ENCODE measurements at regions not wholly inside any gene's neighbourhood (a gene's known extent, or its start where the extent isn't known, plus 50 kb on each side); places are given as distances from the start of the nearest gene placed in this dataset.

DNA sequence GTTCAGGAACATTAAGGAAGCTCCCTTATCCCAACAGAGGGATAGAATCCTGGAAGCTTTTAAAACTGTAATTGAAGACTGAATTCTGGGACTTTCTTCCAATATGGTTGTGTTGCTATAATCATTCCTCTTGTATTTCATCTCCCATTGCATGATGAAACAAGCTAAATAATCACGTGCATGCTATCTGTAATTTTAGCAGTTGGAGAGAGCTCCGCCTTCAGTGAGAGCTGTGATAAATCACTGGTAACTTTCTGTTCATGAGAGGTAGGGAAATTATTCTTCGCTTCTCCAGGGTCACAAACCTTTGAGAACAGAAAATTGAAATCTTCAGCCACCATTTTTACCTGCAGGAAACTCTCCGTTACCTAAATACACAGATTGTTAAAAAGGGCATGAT is 530.2 kb downstream of the HTR7 start:
- no peak for TF ChIP-seq CTCF (IDR thresholded peaks at IDR 0.05; ENCODE audit: low read length)
- no peak for TF ChIP-seq EZH2phosphoT487 (IDR thresholded peaks at IDR 0.05; ENCODE audit: low read length)

Measured in MM.1S (cell line).